ENCODE measurements at regions not wholly inside any gene's neighbourhood (a gene's known extent, or its start where the extent isn't known, plus 50 kb on each side); places are given as distances from the start of the nearest gene placed in this dataset.
"Not testable (repeated sequence)": the region's sequence is repeated elsewhere in the genome, so short reads cannot be mapped to it uniquely, and the experiment has no call there.

DNA sequence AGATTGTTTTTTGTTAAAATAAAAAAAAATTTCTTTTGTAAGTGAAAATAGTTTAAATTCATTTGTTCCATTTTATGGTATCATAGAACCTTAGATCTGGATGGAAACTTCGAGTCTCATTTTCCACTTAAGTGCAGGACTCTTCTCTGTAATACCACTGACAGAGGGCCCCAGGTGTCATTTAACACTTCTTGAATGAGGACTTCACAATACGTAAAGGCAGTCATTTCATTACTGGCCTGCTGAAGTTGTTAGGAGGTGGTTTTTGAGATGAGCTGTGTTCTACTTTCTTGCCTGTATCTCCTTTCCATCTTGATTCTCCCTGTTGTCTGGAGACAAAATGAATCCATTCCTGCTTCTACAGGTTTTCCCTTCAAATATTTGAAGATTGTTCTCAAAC, 455.3 kb downstream of the DMRT2 start:
- DNase-seq = no peak

DNA sequence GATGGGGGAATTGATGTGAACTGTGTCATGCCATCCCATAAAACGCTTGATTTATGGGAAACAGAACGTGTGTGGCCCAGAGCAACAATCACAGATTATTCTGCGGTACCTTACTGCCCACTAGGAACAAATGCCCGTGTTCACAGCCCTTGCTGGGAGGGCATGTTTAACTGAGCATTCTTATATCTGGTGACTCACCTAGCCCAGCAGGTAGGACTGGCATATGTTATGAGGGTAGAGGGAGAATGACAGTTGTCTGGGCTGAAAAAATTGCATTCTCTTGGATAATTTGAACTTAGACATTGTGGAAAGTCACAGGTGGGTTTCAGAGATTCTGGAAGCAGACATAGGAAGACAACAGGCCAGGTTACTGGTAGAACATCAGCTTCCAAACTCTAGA, 460.6 kb downstream of the DMRT2 start:
- DNase-seq = no peak

DNA sequence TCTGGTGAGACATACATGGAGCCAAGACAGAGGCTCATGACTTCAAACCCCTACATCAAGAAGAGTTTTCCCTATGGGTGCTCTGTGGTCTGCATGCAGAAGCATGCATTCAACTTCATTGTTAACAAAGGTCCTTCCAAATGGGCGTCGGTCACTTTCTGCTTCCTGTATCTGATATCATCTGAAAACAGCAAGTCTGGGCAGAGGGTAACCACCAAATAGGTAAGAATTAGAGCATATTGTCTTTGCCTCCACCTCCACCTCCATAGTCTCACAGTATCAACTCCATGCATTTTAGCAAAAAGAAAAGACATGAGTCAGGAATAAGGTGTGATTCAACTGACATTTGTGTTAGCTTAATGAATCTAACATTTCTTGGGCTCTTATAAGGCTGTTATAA, 462.9 kb downstream of the DMRT2 start:
- no peak for DNase-seq

DNA sequence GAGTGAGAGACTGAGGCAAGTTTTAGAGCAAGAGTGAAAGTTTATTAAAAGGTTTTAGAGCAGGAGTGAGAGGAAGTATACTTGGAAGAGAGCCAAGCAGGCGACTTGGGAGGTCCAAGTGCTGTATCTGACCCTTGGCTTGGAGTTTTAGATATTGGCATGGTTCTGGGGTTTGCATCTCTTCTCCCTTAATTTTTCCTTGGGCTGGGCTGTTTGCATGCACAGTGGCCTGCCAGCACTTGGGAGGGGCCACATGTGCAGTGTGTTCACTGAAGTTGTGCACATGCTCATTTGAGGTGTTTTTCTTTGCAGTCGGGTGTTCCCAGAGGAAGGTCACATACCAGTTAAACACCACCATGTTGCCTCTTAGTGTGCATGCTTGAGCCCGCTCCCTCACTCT, 464.1 kb downstream of the DMRT2 start:
- no peak for DNase-seq

DNA sequence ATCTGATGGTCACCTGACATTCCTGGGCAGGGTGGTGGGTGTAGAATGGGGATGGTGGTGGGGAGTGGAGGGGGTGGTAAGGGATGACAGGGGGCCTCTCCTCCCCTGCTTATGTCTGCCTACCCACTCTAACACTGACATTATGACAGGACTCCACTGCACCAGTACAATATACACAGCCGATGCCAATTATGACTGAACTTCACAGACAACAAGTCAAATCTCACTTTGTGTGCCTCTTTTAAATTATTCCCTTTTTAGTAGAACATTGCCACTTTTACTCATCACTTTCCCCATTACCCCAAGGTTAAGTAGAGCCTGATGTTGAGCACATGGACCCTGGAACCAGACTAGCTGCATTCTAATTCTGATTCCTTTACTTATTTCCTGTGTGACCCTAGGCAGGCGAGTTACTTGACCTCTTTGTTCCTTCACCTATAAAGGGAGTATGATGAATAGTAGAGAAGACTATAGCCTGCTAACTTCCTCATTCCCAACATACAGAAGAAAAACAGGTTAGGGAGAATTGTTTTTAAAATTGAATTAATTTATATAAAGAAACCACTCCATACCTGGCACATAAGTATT, 464.7 kb downstream of the DMRT2 start:
- DNase-seq = no peak

DNA sequence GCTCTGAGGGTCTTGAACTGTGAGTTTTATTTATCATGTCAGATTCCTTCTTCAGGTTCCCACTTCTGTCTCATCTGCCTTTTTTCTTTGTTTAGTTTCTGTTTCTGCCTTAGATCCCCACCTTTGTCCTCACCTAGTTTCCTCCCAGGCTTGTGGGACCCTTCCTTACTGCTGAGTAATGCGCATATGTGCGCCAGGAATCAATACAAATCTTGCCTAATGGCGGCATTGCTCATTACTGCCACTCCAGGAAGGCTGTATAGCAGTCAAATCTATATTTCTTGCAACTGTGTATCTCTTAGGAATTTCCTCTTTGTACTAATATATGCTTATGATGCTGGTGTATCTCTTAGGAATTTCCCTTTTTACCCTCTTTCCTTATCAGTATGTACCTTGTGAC, 465.4 kb downstream of the DMRT2 start:
- no peak for DNase-seq

DNA sequence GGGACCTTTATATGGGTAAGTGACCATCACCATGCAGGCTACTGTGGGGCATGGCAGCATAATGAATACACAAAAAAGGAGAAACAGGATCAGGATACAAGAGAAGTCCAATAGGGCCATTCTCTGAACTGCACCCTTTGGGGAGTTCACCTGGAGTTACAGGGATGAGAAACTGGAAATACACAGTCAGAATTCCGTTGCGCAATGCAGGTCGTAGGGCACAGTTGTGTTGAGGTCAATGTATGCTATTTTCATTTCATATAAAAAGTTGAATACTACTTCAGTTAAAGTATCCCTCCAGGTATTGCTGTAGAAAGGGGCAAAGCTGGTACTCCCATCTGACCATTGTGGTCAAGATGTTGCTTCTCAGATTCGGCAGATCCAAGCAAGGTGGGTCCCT, 471.4 kb downstream of the DMRT2 start:
- DNase-seq = no peak

DNA sequence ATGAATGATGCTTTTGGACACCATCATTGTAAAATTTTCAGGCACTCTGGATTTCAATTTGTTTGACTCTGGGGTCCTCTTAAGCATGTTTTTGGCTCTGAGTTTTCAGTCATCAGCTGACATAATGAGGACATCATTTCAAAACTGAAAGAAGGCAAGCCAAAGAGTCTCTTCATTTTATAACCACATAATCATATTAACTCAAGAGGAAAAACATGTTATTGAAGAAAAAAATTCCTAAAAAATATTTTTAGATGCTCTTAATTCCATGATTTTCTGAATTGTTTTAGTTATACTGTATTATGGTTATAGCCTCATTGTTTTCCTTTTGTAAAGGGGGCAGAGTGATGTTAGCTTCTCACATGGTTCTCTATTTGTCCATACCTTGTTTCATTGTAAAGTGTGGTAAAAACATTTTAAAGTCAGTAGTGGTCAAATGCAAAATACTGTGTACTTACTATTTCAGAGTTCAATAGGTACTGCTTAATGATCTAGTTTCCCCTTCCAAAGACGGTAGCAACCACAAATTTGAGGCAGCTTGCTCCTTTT, 472.1 kb downstream of the DMRT2 start:
- no peak for DNase-seq

DNA sequence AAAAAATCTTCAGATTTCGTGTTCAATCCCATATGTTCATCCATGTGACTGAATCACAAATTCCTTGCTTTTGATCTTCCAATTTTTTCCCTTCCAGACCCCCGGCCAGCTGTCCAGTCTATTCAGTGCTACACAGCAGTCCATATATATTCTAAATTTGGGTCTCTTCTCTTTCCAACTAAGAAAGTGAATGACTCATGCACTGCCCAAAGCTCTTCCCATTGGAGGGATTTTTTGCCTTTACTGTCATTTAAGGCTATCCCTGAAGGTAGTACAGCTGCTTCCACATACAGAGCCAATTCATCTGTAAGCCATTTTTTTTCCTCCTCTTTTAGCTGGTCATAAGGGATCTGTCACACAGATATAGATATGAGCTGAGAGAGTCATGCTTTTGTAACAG, 478.3 kb downstream of the DMRT2 start:
- DNase-seq = no peak

DNA sequence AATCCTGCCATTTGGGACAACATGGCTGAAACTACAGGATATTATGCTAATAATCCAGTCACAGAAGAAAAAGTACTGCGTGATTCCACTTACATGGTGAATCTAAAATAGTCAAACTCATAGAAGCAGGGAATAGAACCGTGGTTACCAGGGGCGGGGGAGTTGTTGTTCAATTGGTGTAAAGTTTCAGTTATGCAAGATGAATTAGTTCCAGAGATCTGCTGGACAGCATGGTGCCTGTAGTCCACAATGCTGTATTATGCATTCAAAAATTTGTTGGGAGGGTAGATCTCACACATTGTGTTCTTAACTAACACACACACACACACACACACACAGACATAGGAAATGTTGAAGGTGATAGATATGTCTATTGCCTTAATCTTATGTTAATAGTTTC, 480.5 kb downstream of the DMRT2 start:
- DNase-seq = no peak

DNA sequence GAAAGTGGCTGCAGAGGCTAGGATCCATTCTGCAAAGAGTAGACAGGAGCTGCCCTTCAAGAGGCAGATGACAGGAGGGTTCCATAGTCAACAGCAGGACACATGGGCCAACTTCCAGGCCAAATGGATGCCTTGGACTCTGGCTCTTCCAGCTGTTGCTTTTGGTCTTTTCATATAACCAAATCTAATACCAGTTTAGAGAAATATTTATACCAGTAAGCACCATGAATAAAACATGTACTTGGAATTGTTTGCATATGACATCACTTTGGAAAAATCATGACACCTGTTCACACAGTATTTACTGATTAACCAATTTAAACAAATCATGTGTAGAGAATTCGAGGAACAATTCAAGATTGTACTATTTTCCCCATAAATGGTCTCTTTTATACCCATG, 481.3 kb downstream of the DMRT2 start:
- DNase-seq = no peak

DNA sequence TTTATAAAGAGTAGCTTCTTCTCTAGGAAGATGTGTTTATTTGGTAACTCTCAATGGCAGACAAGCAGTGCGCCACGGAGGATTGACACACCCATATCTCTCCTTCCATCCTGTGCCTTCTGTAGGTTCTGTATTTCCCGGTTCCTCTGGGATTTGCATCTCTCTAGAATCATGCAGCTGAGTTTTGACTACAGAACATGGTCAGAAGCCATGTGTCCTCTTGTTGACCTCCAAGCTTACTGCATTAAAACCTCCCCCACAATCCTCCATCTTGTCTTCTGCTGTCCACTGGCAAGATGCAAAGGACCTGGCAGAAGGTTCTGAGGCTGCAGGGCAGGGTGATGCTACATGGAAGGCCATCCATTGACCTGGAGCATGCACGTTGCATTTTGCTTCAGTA, 482.0 kb downstream of the DMRT2 start:
- DNase-seq = no peak

DNA sequence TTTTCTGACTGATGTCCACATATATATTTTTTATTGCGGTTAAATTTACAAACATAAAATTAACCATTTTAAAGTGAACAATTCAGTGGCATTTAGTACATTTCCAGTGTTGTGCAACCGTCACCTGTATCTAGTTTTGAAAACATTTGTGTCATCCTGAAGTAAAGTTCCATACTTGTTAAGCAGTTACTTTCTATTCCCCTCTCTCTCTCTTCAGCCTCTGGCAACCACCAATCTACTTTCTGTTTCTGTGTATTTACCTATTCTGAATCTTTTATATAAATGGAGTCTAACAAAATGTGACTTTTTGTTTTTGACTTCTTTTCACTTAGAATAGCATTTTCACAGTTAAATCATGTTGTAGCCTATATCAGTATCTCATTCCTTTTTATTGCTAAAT, 480.1 kb upstream of the SMARCA2 start:
- no peak for DNase-seq

DNA sequence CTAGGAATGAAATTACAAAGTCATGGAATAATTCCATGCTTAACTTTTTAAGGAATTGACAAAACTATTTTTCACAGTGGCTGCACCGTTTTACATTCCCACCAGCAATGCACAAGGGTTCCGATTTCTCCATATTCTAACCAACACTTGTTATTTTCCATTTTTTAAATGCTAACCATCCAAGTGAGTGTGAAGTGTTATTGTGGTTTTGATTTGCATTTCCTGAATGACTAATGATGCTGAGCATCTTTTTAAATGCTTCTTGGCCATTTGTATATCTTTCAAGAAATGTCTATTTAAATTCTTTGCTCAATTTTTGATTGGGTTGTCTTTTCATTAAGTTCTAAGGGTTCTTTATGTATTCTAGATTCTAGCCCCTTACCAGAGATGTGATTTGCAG, 479.5 kb upstream of the SMARCA2 start:
- no peak for DNase-seq

DNA sequence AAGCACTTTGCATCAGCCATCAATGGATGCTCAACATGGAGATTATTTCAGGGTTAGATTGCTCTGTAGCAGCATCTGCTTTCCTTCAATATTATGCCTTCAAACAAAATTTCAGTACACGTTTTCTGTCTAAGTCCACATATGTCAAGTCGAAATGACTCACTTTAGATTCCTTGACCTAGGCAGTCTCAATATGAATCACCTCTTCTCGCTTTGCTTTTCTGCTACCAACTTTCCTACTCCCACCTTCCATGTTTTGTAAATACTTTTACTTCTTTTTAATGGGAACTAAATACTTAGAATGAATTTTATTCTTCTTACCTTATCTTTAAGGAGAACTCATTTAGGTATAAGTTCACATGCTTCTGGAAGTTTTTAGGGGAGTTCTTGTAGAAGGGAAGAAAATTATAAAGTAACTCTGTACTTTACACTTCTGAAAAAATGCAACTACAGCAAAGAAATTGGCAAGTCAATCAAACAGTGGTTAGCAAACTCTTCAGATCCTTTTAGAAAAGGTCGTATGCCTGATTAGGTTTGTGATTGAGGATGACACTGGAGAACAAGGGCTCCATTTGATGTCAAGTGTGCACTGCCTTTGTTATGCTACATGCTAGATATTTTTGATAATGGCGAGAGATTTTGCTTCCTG, 478.5 kb upstream of the SMARCA2 start:
- DNase-seq = no peak

DNA sequence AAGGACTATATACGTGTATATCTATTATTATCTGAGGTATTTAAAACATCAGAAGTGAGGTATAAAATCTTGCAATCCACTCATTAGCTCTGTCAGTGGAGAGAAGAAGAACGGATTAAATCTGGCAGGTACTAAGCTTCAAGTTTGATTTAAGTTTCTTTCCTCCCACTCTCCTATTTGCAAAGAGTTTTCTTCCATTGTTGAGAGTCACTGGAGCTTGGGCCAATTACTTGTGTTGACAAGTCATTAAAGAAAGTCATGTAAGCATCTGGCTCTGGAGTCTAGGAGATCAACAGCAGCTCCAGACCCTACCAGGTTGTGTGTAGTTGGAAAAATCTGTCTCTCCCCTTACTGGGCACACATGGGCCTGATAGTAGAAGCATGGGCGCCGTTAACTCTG, 476.8 kb upstream of the SMARCA2 start:
- DNase-seq = no peak

DNA sequence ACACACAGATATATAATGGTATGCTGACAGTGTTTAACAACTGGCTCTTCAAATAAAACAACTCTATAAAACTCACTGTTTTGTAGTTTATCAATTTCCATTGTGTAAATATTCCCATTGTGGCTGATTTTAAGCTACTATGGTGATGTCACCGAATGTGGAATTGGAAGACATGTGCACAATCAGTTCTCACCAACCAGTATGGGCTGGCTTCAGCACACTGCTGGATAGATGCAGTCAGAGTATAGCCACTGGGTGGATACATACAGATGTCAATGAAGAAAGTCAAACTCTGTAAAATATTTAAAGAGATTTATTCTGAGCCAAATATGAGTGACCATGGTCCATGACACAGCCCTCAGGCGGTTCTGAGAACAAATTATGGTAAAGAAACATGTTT, 475.9 kb upstream of the SMARCA2 start:
- DNase-seq = no peak

DNA sequence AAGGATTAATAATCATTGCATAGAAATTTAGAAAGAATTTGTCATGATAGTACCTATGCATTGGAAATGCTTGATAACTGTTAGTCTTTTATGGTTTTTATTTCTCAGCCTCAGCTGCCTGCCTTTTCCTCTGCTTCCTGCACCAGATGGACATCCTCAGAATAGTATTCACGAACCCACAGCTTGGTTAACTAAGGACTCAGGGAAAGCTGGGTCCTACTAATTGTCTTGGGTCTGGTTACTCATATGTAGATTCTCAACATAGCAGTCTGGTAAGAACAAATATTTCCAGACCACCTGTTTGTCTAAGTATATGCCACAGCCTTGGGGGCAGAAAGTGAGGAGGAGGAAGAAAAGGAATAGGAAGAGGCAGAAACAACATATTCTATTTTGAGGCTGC, 464.5 kb upstream of the SMARCA2 start:
- no peak for DNase-seq

DNA sequence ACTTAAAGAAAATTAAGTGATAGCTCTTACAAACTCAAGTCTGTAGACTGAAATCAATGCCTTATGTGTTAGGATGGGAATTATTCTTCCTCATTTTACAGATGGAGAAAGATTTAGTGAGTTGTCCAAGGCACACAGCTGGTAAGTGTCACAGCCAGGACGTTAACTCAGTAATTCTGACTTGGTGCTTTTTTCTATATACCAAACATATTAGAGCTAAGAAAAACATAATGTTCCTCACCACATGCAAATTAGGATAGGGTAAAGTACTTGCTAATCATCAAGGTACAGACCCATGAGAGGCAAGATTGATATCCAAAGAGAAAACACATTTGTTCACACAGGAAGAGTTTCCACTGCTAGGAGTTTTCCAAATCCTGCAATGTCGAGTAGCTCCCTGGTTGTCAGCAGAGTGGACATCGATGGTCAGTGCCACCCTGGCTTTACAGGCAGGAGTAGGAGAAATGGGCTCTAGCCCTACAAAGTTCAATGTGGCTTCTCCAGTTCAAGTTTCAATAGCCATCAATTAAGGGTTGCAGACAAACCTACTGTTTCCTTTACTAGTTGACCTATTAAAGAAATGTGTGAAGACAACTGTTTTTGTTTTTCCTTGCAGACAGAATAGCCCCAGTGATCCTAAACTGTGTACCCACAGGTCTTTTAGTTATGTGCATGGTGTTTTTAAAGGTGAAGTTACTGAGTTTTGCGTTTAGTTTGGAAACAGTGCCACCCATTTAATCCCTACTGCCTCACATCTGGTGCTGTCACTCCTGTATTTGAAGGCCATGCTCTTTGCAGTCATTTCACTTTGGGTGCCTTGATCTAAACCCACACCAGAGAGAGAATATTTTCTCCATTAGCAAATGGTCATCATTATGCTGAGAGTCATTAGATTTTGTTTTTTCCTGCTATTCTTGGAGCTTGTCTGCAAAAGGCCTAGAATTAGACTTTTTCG, 460.8 kb upstream of the SMARCA2 start:
- DNase-seq = no peak

DNA sequence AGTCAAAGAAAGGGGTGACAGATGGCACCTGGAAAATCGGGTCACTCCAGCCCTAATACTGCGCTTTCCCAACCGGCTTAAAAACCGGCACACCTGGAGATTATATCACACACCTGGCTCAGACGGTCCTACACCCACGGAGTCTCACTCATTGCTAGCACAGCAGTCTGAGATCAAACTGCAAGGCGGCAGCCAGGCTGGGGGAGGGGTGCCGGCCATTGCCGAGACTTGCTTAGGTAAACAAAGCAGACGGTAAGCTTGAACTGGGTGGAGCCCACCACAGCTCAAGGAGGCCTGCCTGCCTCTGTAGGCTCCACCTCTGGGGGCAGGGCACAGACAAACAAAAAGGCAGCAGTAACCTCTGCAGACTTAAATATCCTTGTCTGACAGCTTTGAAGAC, 456.5 kb upstream of the SMARCA2 start:
- DNase-seq = not testable (repeated sequence)

DNA sequence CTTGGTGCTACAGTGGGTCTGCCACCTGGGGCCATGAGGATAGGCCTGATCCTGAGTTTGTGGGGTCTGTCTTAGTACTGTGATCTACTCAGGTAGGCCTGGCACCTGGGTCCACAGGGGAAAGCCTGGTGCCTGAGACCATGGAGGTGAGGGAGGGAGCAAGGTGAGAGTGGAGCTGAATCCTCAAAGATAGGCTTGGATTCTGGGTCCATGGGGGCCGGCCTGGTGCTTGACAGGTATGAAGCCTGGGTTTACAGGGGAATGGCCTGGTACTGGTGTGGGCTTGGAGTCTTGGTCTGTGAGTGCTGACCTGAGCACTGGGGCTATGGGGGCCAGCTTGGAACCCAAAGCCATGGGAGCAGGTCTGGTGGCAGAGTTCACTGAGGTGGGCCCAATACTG, 439.2 kb upstream of the SMARCA2 start:
- no peak for DNase-seq

DNA sequence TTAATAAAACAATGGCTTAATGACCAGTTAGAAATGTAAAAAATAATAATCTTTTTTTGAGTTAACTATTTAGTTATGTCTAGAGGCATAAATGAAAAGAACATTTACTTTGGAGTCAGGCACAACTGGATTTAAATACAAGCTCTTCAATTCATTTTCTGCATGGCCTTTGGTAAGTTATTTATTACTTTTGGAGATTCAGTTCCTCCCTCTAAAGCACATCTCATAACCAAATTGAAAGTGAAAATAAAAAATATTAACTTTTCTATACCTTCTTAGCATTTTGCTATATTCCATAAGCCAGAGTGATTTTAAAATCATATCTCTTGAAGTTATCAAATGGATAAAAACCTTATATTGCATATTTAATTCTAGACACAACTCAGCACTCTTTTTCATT, 434.9 kb upstream of the SMARCA2 start:
- DNase-seq = no peak

DNA sequence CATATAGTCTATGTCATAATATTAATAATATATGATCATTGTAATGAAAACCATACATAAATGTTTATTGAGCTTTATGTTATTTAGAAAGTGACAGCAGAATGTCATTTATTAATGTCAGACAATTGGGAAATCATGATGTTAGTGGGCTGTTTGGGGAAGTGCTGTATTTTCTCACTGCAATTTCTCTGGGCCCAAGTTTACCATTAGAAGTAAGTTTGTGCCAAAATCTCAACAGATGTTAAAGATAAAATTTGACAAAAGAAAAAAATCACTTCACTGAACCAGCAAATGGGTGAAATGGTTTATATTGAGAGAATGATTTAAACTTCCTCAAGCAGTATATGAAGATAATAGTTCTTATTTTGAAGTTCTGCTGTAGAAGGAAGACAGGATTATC, 433.2 kb upstream of the SMARCA2 start:
- no peak for DNase-seq

DNA sequence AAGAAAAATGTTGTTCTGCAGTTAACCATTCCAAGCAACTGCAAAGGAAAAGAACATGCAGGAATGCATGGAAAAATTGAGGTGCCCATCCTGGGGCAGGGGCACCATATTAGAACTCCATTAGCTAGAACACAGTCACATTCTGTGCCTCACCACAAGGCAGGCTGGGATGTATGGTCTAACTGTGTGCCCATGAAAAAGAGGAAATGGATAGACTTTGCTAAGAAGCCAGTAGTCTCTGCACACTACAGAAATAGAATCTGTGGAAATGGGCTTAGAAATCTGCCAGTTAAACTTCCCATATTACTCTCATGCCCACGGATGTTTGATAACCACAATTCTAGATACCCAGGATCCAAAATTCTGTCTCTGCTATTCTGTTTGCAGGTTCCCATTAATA, 423.8 kb upstream of the SMARCA2 start:
- no peak for DNase-seq

Measured in NCI-H748 treated with DMSO at 0.1 percent for 48 hours (cell line).